ENCODE measurements at regions not wholly inside any gene's neighbourhood (a gene's known extent, or its start where the extent isn't known, plus 50 kb on each side); places are given as distances from the start of the nearest gene placed in this dataset.

- no peak for TF ChIP-seq CTCF (conservative IDR thresholded peaks at IDR 0.05 in 1 of 2, IDR thresholded peaks at IDR 0.05 in 1 of 2; ENCODE audit: extremely low read depth in 1 of 2, insufficient read depth in 1 of 2, low read depth in 1 of 2, low read length in 2 of 2)
- no peak for TF ChIP-seq EZH2 (IDR thresholded peaks at IDR 0.05; ENCODE audit: borderline replicate concordance, low read length)
Observed at GRCh38 chr7:130789436-130789835, 55.4 kb upstream of the KLF14 start.

Data from mammary epithelial cell (primary cell).